NCI-H774 (cell line): ENCODE measurements at regions not wholly inside any gene's neighbourhood (a gene's known extent, or its start where the extent isn't known, plus 50 kb on each side); places are given as distances from the start of the nearest gene placed in this dataset.

ENCODE experiments used
- DNase-seq: peaks from one replicate; lab custom pipeline; 2025; lab: John Stamatoyannopoulos, UW

- DNase-seq = no peak
These were observed 495.9 kb upstream of the ANKRD30A start for GRCh38 chr10:36629476-36629875.

- DNase-seq = no peak
These were observed 500.8 kb upstream of the ANKRD30A start for GRCh38 chr10:36624551-36625100.

- no peak for DNase-seq
These were observed 504.1 kb upstream of the ANKRD30A start for GRCh38 chr10:36621346-36621745.

- no peak for DNase-seq
These were observed 513.0 kb upstream of the ANKRD30A start for GRCh38 chr10:36612436-36612835.

GRCh38 chr10:36608866-36609265, 516.5 kb upstream of the ANKRD30A start:
- no peak for DNase-seq

GRCh38 chr10:36608251-36608650, 517.1 kb upstream of the ANKRD30A start:
- DNase-seq = no peak

GRCh38 chr10:36606234-36606839, 519.1 kb upstream of the ANKRD30A start:
- no peak for DNase-seq

GRCh38 chr10:36604316-36604715, 521.1 kb upstream of the ANKRD30A start:
- no peak for DNase-seq

GRCh38 chr10:36603688-36604087, 521.7 kb upstream of the ANKRD30A start:
- DNase-seq = no peak

GRCh38 chr10:36602374-36602773, 523.0 kb upstream of the ANKRD30A start:
- DNase-seq = no peak

GRCh38 chr10:36597756-36598320, 527.6 kb upstream of the ANKRD30A start:
- DNase-seq = no peak

GRCh38 chr10:36592964-36593363, 532.4 kb upstream of the ANKRD30A start:
- DNase-seq = no peak

- DNase-seq = no peak
These were observed 534.0 kb upstream of the ANKRD30A start for GRCh38 chr10:36591436-36591835.

GRCh38 chr10:36583690-36584089, 541.7 kb upstream of the ANKRD30A start:
- no peak for DNase-seq

- no peak for DNase-seq
These were observed 544.2 kb upstream of the ANKRD30A start for GRCh38 chr10:36581237-36581636.

GRCh38 chr10:36578306-36578705, 547.1 kb upstream of the ANKRD30A start:
- DNase-seq = no peak

- no peak for DNase-seq
These were observed 548.3 kb upstream of the ANKRD30A start for GRCh38 chr10:36577126-36577525.

GRCh38 chr10:36574207-36574606, 551.2 kb upstream of the ANKRD30A start:
- DNase-seq = no peak

GRCh38 chr10:36573246-36573645, 552.2 kb upstream of the ANKRD30A start:
- DNase-seq = no peak

- no peak for DNase-seq
These were observed 561.0 kb upstream of the ANKRD30A start for GRCh38 chr10:36564433-36564832.

- DNase-seq = no peak
These were observed 565.7 kb upstream of the ANKRD30A start for GRCh38 chr10:36559412-36560400.

GRCh38 chr10:36556468-36556867, 568.9 kb upstream of the ANKRD30A start:
- DNase-seq = no peak

- DNase-seq = no peak
These were observed 570.4 kb upstream of the ANKRD30A start for GRCh38 chr10:36555036-36555435.
